GM12873 (cell line): ENCODE measurements at regions not wholly inside any gene's neighbourhood (a gene's known extent, or its start where the extent isn't known, plus 50 kb on each side); places are given as distances from the start of the nearest gene placed in this dataset.

Experiments used
- TF ChIP-seq, protein P1 (sequence below): IDR thresholded peaks from 2 replicates; pipeline ENCODE4 v1.5.1; 2012; ENCODE audit warnings: low read depth, mild to moderate bottlenecking, moderate library complexity, low read length, control low read depth; ENCODE audit not compliant: insufficient read depth; ENCODE audit errors: missing control alignments

DNA sequence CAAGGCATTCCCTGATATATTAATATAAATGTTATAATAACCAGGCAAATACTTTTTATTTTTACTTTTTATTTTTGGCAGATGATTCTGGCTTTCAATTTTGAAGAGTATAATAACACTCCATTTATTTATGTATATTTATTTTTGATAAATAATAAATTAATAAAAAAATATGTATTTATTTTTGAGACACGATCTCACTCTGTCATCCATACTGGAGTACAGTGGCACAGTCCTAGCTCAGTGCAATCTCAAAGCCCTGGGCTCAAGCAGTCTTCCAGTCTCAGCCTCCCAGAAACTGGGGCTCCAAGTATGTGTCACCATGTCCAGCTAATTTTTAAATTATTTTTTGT, 93.4 kb upstream of the ITGA6 start:
- TF ChIP-seq, protein P1, sequence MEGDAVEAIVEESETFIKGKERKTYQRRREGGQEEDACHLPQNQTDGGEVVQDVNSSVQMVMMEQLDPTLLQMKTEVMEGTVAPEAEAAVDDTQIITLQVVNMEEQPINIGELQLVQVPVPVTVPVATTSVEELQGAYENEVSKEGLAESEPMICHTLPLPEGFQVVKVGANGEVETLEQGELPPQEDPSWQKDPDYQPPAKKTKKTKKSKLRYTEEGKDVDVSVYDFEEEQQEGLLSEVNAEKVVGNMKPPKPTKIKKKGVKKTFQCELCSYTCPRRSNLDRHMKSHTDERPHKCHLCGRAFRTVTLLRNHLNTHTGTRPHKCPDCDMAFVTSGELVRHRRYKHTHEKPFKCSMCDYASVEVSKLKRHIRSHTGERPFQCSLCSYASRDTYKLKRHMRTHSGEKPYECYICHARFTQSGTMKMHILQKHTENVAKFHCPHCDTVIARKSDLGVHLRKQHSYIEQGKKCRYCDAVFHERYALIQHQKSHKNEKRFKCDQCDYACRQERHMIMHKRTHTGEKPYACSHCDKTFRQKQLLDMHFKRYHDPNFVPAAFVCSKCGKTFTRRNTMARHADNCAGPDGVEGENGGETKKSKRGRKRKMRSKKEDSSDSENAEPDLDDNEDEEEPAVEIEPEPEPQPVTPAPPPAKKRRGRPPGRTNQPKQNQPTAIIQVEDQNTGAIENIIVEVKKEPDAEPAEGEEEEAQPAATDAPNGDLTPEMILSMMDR, result no peak

GRCh38 chr2:172334988-172335387, 92.4 kb upstream of the ITGA6 start:
- TF ChIP-seq, protein P1, result no peak

DNA sequence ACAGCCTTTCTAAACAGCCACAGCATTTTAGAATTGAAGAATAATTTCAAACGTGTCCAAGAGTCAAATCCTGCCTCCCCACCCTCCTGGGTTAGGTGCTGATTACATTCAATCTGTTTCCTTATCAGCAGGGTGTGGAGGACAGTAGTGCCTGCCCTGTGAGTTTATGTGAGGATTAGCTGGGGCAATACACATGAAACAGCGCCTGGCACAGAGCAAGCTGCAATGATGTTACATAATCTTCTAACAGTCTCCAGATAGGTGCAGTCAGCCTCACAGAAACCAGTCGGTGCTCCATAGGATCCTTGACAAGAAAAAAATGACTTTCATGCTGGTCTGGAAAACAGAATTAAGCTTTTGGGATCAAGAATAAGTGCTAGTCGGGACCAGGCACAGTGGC, 91.7 kb upstream of the ITGA6 start:
- TF ChIP-seq, protein P1, result no peak

DNA sequence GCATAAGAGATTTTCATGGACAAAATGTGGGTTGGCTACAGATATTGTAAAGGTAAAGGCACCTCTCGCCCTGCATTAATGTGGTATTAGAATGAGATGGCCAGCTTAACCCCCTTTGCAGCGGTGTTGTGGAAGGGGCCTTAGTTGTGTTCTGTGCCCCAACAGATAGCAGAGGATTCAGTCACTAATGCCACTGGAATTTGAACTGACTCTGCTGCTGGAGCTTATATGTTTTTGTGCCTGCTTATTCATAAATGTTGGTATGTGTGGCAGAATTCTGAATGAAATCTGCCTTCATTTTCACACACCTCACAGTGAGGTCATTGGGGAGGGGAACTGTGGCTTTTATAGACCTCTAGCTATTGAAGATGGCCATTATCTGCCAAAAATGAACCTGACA, 90.7 kb upstream of the ITGA6 start:
- TF ChIP-seq, protein P1, result no peak

DNA sequence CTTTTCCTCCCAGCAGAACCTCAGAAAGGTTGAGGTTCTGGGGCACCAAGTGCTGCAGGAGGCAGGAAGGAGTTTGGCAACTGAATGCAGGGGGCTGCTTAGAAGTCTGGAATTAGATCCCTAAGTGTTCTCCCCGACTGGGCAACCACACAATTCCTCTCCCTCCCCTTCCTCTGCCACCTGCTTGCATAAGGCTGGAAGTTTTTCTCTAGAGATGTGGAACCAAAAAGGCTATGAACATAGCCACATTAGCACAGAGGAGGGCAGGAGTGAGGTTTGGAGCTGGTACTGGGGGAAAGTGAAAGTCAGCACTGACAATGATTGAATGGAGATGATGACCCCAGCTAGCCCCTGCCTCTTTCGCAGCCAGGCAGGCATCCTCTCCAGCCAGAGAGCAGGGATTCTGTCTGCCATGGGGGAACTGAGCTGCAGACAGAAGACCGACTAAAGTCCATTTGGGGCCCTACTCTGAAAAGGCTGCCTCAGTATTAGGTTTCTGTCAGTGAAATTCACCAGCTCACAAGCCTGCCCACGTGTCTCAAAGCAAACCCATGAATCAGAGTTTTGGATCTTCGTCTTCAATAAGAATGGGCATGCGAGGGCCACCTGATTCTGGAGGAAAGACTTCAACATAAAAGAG, 87.9 kb upstream of the ITGA6 start:
- TF ChIP-seq, protein P1, result no peak

GRCh38 chr2:172340394-172340793, 87.0 kb upstream of the ITGA6 start:
- TF ChIP-seq, protein P1, result no peak

GRCh38 chr2:172342078-172342477, 85.3 kb upstream of the ITGA6 start:
- TF ChIP-seq, protein P1, result no peak
